ENCODE measurements at regions not wholly inside any gene's neighbourhood (a gene's known extent, or its start where the extent isn't known, plus 50 kb on each side); places are given as distances from the start of the nearest gene placed in this dataset.

DNA sequence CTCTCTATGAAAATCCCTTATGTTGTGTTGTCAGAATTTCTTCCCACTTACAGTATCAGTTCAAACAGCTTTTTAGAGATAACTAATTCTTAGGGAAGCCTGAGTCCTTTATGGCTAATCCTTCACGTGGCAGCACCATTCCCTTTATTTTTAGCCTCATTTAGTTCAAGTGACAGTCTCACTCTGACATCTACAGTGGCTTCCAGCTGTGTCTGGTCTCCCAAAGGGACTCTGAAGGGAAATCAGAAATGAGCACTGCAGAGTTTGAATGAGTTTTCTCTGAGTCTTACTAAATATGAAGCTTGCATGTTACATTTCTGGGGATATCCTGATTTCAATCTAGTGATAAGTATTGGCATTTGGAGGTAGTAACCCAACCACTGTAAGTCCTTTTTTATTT is 1104.1 kb downstream of the CDH11 start:
- no peaks in the 10 kb centered on the region for H3K9me3 ChIP-seq (ENCODE audit: low read depth)
- no peak overlapping the region for H3K27ac ChIP-seq
- peaks cover 4% of the 10 kb centered on the region for H3K4me1 ChIP-seq (ENCODE audit: insufficient read depth)
- no peak overlapping the region for H2AFZ ChIP-seq
- no peaks in the 10 kb centered on the region for H3K9me2 ChIP-seq (replicated peaks; ENCODE audit: insufficient read depth)
- WGBS (ENCODE audit: low lambda C conversion rate, missing lambda C conversion rate), result 30% methylated on average over 1 of the region's 1 CpG
- H3K36me3 ChIP-seq (replicated peaks; ENCODE audit: insufficient read depth, low read depth), result no peaks in the 10 kb centered on the region
- H3K4me2 ChIP-seq, result no peak overlapping the region
- no peaks in the 10 kb centered on the region for H4K20me1 ChIP-seq (ENCODE audit: insufficient read depth, poor library complexity, severe bottlenecking)
- DNase-seq (ENCODE audit: low spot score), result no peak
- H3K27me3 ChIP-seq, result no peaks in the 10 kb centered on the region
- no peak overlapping the region for H3K4me3 ChIP-seq
- H3K79me2 ChIP-seq, result no peaks in the 10 kb centered on the region
- TF ChIP-seq, protein P1, sequence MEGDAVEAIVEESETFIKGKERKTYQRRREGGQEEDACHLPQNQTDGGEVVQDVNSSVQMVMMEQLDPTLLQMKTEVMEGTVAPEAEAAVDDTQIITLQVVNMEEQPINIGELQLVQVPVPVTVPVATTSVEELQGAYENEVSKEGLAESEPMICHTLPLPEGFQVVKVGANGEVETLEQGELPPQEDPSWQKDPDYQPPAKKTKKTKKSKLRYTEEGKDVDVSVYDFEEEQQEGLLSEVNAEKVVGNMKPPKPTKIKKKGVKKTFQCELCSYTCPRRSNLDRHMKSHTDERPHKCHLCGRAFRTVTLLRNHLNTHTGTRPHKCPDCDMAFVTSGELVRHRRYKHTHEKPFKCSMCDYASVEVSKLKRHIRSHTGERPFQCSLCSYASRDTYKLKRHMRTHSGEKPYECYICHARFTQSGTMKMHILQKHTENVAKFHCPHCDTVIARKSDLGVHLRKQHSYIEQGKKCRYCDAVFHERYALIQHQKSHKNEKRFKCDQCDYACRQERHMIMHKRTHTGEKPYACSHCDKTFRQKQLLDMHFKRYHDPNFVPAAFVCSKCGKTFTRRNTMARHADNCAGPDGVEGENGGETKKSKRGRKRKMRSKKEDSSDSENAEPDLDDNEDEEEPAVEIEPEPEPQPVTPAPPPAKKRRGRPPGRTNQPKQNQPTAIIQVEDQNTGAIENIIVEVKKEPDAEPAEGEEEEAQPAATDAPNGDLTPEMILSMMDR (IDR thresholded peaks at IDR 0.05; ENCODE audit: poor library complexity), result no peak
- TF ChIP-seq EZH2 (IDR thresholded peaks at IDR 0.05; ENCODE audit: borderline replicate concordance) (no peak), EZH2phosphoT487 (IDR thresholded peaks at IDR 0.05; ENCODE audit: low read depth, severe bottlenecking, unreplicated experiment) (no peak)

- WGBS (ENCODE audit: low lambda C conversion rate, missing lambda C conversion rate), result 84% methylated on average over 1 of the region's 1 CpG
- TF ChIP-seq EZH2phosphoT487 (IDR thresholded peaks at IDR 0.05; ENCODE audit: low read depth, severe bottlenecking, unreplicated experiment) (no peak), EZH2 (IDR thresholded peaks at IDR 0.05; ENCODE audit: borderline replicate concordance) (no peak)
- TF ChIP-seq, protein P1 (IDR thresholded peaks at IDR 0.05; ENCODE audit: poor library complexity), result no peak
- DNase-seq (ENCODE audit: low spot score), result no peak
- peak overlapping the region; percentile 15 for H3K4me2 ChIP-seq
- no peaks in the 10 kb centered on the region for H3K79me2 ChIP-seq
- no peak overlapping the region for H3K4me3 ChIP-seq
- peaks cover 4% of the 10 kb centered on the region for H3K4me1 ChIP-seq (ENCODE audit: insufficient read depth)
- no peak overlapping the region for H2AFZ ChIP-seq
- H3K9me3 ChIP-seq (ENCODE audit: low read depth), result no peaks in the 10 kb centered on the region
- no peak overlapping the region for H3K27ac ChIP-seq
- no peaks in the 10 kb centered on the region for H3K27me3 ChIP-seq
- no peaks in the 10 kb centered on the region for H3K36me3 ChIP-seq (replicated peaks; ENCODE audit: insufficient read depth, low read depth)
- no peaks in the 10 kb centered on the region for H3K9me2 ChIP-seq (replicated peaks; ENCODE audit: insufficient read depth)
- no peaks in the 10 kb centered on the region for H4K20me1 ChIP-seq (ENCODE audit: insufficient read depth, poor library complexity, severe bottlenecking)
These were observed 1108.0 kb downstream of the CDH11 start for GRCh38 chr16:64013856-64014255.

DNA sequence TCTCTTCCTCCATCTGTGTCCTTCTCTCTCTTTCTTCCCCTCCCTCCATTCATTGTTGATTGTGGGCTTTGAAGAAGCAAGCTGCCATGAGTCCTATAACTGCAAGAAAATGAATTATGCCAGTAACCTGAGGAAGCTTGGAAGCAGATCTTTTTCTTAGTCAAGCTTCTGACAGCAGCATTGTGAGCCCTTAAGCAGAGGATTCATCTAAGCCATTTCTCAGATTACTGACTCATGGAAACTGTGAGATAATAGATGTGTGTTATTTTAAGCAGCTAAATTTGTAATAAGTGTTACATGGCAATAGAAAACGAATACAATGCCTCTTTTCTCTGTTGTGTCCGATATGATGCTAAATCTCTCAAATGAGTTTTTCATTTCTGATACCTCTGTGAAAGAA is 1109.7 kb downstream of the CDH11 start:
- TF ChIP-seq, protein P1 (IDR thresholded peaks at IDR 0.05; ENCODE audit: poor library complexity), result no peak
- no peak for TF ChIP-seq EZH2 (IDR thresholded peaks at IDR 0.05; ENCODE audit: borderline replicate concordance)
- no peak for TF ChIP-seq EZH2phosphoT487 (IDR thresholded peaks at IDR 0.05; ENCODE audit: low read depth, severe bottlenecking, unreplicated experiment)
- Histone ChIP-seq H3K4me2 (no peak overlapping the region), H2AFZ (no peak overlapping the region)

DNA sequence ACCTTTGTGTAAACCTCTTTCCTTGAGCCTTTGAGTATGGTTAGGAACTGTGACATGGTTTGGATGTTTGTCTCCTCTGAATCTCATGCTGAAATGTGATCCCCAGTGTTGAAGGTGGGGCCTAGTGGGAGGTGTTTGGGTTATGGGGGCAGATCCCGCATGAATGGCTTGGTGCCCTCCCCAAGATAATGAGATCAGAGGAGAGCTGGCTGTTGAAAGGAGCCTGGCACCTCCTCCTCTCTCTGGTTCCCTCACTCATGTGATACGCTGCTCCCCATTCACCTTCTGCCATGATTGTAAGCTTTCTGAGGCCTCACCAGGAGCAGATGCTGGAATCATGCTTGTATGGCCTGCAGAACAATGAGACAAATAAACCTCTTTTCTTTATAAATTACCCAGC is 1110.2 kb downstream of the CDH11 start:
- 83% methylated on average over 2 of the region's 2 CpGs for WGBS (ENCODE audit: low lambda C conversion rate, missing lambda C conversion rate)
- no peaks in the 10 kb centered on the region for H4K20me1 ChIP-seq (ENCODE audit: insufficient read depth, poor library complexity, severe bottlenecking)

More for the DNA sequence above, 1109.7 kb downstream of the CDH11 start:
- Histone ChIP-seq H3K9me3 (ENCODE audit: low read depth) (no peaks in the 10 kb centered on the region), H3K79me2 (no peaks in the 10 kb centered on the region), H3K36me3 (replicated peaks; ENCODE audit: insufficient read depth, low read depth) (no peaks in the 10 kb centered on the region), H3K9me2 (replicated peaks; ENCODE audit: insufficient read depth) (no peaks in the 10 kb centered on the region), H4K20me1 (ENCODE audit: insufficient read depth, poor library complexity, severe bottlenecking) (no peaks in the 10 kb centered on the region), H3K27me3 (no peaks in the 10 kb centered on the region), H3K4me1 (ENCODE audit: insufficient read depth) (peaks cover 4% of the 10 kb centered on the region), H3K27ac (no peak overlapping the region), H3K4me3 (no peak overlapping the region)
- WGBS (ENCODE audit: low lambda C conversion rate, missing lambda C conversion rate), result 91% methylated on average over 2 of the region's 2 CpGs
- DNase-seq (ENCODE audit: low spot score), result no peak

More for the DNA sequence above, 1110.2 kb downstream of the CDH11 start:
- no peak for TF ChIP-seq EZH2 (IDR thresholded peaks at IDR 0.05; ENCODE audit: borderline replicate concordance)
- TF ChIP-seq EZH2phosphoT487 (IDR thresholded peaks at IDR 0.05; ENCODE audit: low read depth, severe bottlenecking, unreplicated experiment), result no peak
- TF ChIP-seq, protein P1 (IDR thresholded peaks at IDR 0.05; ENCODE audit: poor library complexity), result no peak
- no peak for DNase-seq (ENCODE audit: low spot score)
- peaks cover 4% of the 10 kb centered on the region for H3K4me1 ChIP-seq (ENCODE audit: insufficient read depth)
- H3K36me3 ChIP-seq (replicated peaks; ENCODE audit: insufficient read depth, low read depth), result no peaks in the 10 kb centered on the region
- H3K27ac ChIP-seq, result no peak overlapping the region
- no peak overlapping the region for H3K4me2 ChIP-seq
- no peak overlapping the region for H3K4me3 ChIP-seq
- no peaks in the 10 kb centered on the region for H3K27me3 ChIP-seq
- H2AFZ ChIP-seq, result no peak overlapping the region
- H3K79me2 ChIP-seq, result no peaks in the 10 kb centered on the region
- no peaks in the 10 kb centered on the region for H3K9me3 ChIP-seq (ENCODE audit: low read depth)
- H3K9me2 ChIP-seq (replicated peaks; ENCODE audit: insufficient read depth), result no peaks in the 10 kb centered on the region
